SK-N-SH treated with all-trans-retinoic acid at 6 μM for 48 hours (cell line): ENCODE measurements at regions not wholly inside any gene's neighbourhood (a gene's known extent, or its start where the extent isn't known, plus 50 kb on each side); places are given as distances from the start of the nearest gene placed in this dataset.

ENCODE experiments used
- ATAC-seq: fragments of 200-7000 bp; cut with Tn5 transposase; 3 replicates; pipeline ENCODE4 v1.9.1; 2020; ENCODE audit warnings: mild to moderate bottlenecking, moderate library complexity
- ARNTL ChIP-seq: fragments of 450-650 bp; formaldehyde crosslinking; IDR thresholded peaks from 2 replicates; pipeline ENCODE4 v1.5.0; 2020; ENCODE audit warnings: low read depth, mild to moderate bottlenecking, moderate library complexity, borderline replicate concordance
- BACH2 ChIP-seq: fragments of 250-450 bp; sonication (Bioruptor Pico); IDR thresholded peaks from 2 replicates; pipeline ENCODE4 v1.9.0; 2021; ENCODE audit warnings: mild to moderate bottlenecking, borderline replicate concordance
- CREB5 ChIP-seq: fragments of 250-450 bp; sonication (Bioruptor Pico); IDR thresholded peaks from 2 replicates; pipeline ENCODE4 v1.5.1; 2020; ENCODE audit warnings: low read depth, mild to moderate bottlenecking, moderate library complexity
- CSDC2 ChIP-seq: fragments of 250-450 bp; sonication (Bioruptor Pico); IDR thresholded peaks from 2 replicates; pipeline ENCODE4 v1.5.0; 2020; ENCODE audit warnings: mild to moderate bottlenecking, moderate library complexity
- ESRRG ChIP-seq: fragments of 250-450 bp; sonication (Bioruptor Pico); IDR thresholded peaks from 2 replicates; pipeline ENCODE4 v1.6.1; 2021; ENCODE audit warnings: mild to moderate bottlenecking
- GLIS3 ChIP-seq: fragments of 250-450 bp; sonication (Bioruptor Pico); IDR thresholded peaks from 2 replicates; pipeline ENCODE4 v1.5.0; 2020; ENCODE audit warnings: mild to moderate bottlenecking, moderate library complexity
- ISL1 ChIP-seq: fragments of 250-450 bp; sonication (Bioruptor Pico); IDR thresholded peaks from 2 replicates; pipeline ENCODE4 v2.1.2; 2022; ENCODE audit warnings: mild to moderate bottlenecking, moderate library complexity
- OSR1 ChIP-seq: fragments of 250-450 bp; sonication (Bioruptor Pico); IDR thresholded peaks from 2 replicates; pipeline ENCODE4 v1.8.0; 2022; ENCODE audit warnings: moderate library complexity, mild to moderate bottlenecking, inconsistent platforms
- POU6F1 ChIP-seq: fragments of 250-450 bp; sonication (Bioruptor Pico); IDR thresholded peaks from 2 replicates; pipeline ENCODE4 v1.8.0; 2021; ENCODE audit warnings: low read depth, mild to moderate bottlenecking, moderate library complexity, borderline replicate concordance
- PPARA ChIP-seq: fragments of 250-450 bp; sonication (Bioruptor Pico); IDR thresholded peaks from 2 replicates; pipeline ENCODE4 v1.5.0; 2020; ENCODE audit warnings: mild to moderate bottlenecking, borderline replicate concordance
- RARB ChIP-seq: fragments of 250-450 bp; sonication (Bioruptor Pico); IDR thresholded peaks from 2 replicates; pipeline ENCODE4 v1.8.0; 2021; ENCODE audit warnings: mild to moderate bottlenecking, moderate library complexity
- SNAI2 ChIP-seq: fragments of 250-450 bp; sonication (Bioruptor Pico); IDR thresholded peaks from 2 replicates; pipeline ENCODE4 v1.5.0; 2020; ENCODE audit warnings: mild to moderate bottlenecking, moderate library complexity
- TOX ChIP-seq: fragments of 250-450 bp; sonication (Bioruptor Pico); IDR thresholded peaks from 2 replicates; pipeline ENCODE4 v1.8.0; 2021; ENCODE audit warnings: mild to moderate bottlenecking, moderate library complexity, borderline replicate concordance
- TSHZ2 ChIP-seq: fragments of 250-450 bp; sonication (Bioruptor Pico); IDR thresholded peaks from 2 replicates; pipeline ENCODE4 v1.5.0; 2020; ENCODE audit warnings: mild to moderate bottlenecking, moderate library complexity
- ZC3H10 ChIP-seq: fragments of 250-450 bp; sonication (Bioruptor Pico); IDR thresholded peaks from 2 replicates; pipeline ENCODE4 v1.5.1; 2021; ENCODE audit warnings: mild to moderate bottlenecking, moderate library complexity
- ZFP30 ChIP-seq: fragments of 450-650 bp; formaldehyde crosslinking; IDR thresholded peaks from 2 replicates; pipeline ENCODE4 v1.5.0; 2022; ENCODE audit warnings: mild to moderate bottlenecking, moderate library complexity
- ZNF565 ChIP-seq: fragments of 450-650 bp; formaldehyde crosslinking; conservative IDR thresholded peaks from 2 replicates; pipeline ENCODE4 v1.5.0; 2020; ENCODE audit warnings: low read depth, mild to moderate bottlenecking, moderate library complexity
- ZNF70 ChIP-seq: fragments of 450-650 bp; formaldehyde crosslinking; IDR thresholded peaks from 2 replicates; pipeline ENCODE4 v1.5.0; 2020; ENCODE audit warnings: mild to moderate bottlenecking, moderate library complexity
- ZNF8 ChIP-seq: fragments of 450-650 bp; formaldehyde crosslinking; IDR thresholded peaks from 2 replicates; pipeline ENCODE4 v1.5.0; 2020; ENCODE audit warnings: mild to moderate bottlenecking, moderate library complexity
- TF ChIP-seq, protein P1 (sequence below): fragments of 250-450 bp; sonication (Bioruptor Pico); IDR thresholded peaks from 2 replicates; pipeline ENCODE4 v1.5.1; 2021; ENCODE audit warnings: mild to moderate bottlenecking, moderate library complexity
- TF ChIP-seq, protein P2 (sequence below): fragments of 250-450 bp; sonication (Bioruptor Pico); IDR thresholded peaks from 2 replicates; pipeline ENCODE4 v1.8.0; 2020; ENCODE audit warnings: mild to moderate bottlenecking, moderate library complexity, borderline replicate concordance

- TF ChIP-seq, protein P1, sequence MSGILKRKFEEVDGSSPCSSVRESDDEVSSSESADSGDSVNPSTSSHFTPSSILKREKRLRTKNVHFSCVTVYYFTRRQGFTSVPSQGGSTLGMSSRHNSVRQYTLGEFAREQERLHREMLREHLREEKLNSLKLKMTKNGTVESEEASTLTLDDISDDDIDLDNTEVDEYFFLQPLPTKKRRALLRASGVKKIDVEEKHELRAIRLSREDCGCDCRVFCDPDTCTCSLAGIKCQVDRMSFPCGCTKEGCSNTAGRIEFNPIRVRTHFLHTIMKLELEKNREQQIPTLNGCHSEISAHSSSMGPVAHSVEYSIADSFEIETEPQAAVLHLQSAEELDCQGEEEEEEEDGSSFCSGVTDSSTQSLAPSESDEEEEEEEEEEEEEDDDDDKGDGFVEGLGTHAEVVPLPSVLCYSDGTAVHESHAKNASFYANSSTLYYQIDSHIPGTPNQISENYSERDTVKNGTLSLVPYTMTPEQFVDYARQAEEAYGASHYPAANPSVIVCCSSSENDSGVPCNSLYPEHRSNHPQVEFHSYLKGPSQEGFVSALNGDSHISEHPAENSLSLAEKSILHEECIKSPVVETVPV (CRISPR knock-in tag) = no peak
- TF ChIP-seq CSDC2 (CRISPR knock-in tag) (no peak), ESRRG (CRISPR knock-in tag) (no peak), TSHZ2 (CRISPR knock-in tag) (no peak)
Measured at GRCh38 chr5:88118179-88118578, 150.5 kb downstream of the TMEM161B start (continued).

GRCh38 chr5:88117546-88117945 is 151.1 kb downstream of the TMEM161B start:
- ATAC-seq = no peak
- no peak for TF ChIP-seq ZNF70 (CRISPR knock-in tag)
- TF ChIP-seq ZC3H10 = no peak
- TF ChIP-seq ZNF565 (CRISPR knock-in tag) = no peak
- TF ChIP-seq RARB (CRISPR knock-in tag) = no peak
- TF ChIP-seq, all 23 proteins: peak for 0

DNA sequence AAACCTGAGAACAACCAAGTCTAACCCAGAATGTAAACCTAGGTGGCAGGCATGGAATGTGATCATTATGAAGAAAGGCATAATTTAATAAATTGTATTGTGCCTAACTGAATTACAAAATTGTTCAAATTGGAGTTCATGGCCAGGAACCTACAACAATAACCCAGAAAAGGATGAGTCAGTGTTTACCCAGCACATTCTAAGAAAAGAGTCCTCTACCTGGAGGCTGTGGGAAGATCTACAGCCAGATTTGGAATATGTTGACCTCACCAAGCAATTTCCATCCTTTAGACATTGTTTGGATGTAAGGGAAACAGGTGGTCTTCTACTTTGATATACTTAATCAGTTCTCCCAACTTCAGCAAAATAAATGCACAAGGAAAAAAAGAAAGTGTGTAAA is 152.2 kb downstream of the TMEM161B start:
- TF ChIP-seq SNAI2 (CRISPR knock-in tag) = no peak
- no peak for TF ChIP-seq TOX (CRISPR knock-in tag)
- TF ChIP-seq POU6F1 (CRISPR knock-in tag) = no peak
- TF ChIP-seq PPARA (CRISPR knock-in tag) = no peak
- TF ChIP-seq ZC3H10 = no peak
- TF ChIP-seq, protein P1 (CRISPR knock-in tag) = no peak
- no peak for TF ChIP-seq ZNF70 (CRISPR knock-in tag)
- no peak for TF ChIP-seq ARNTL (CRISPR knock-in tag)
- no peak for TF ChIP-seq BACH2 (CRISPR knock-in tag)
- TF ChIP-seq ISL1 (CRISPR knock-in tag) = no peak
- TF ChIP-seq CSDC2 (CRISPR knock-in tag) = no peak
- no peak for TF ChIP-seq CREB5
- no peak for TF ChIP-seq ESRRG (CRISPR knock-in tag)
- TF ChIP-seq GLIS3 (CRISPR knock-in tag) = no peak
- TF ChIP-seq, protein P2, sequence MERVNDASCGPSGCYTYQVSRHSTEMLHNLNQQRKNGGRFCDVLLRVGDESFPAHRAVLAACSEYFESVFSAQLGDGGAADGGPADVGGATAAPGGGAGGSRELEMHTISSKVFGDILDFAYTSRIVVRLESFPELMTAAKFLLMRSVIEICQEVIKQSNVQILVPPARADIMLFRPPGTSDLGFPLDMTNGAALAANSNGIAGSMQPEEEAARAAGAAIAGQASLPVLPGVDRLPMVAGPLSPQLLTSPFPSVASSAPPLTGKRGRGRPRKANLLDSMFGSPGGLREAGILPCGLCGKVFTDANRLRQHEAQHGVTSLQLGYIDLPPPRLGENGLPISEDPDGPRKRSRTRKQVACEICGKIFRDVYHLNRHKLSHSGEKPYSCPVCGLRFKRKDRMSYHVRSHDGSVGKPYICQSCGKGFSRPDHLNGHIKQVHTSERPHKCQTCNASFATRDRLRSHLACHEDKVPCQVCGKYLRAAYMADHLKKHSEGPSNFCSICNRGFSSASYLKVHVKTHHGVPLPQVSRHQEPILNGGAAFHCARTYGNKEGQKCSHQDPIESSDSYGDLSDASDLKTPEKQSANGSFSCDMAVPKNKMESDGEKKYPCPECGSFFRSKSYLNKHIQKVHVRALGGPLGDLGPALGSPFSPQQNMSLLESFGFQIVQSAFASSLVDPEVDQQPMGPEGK (CRISPR knock-in tag) = no peak
- TF ChIP-seq ZNF8 (CRISPR knock-in tag) = no peak
- no peak for TF ChIP-seq OSR1 (CRISPR knock-in tag)
- TF ChIP-seq TSHZ2 (CRISPR knock-in tag) = no peak
- no peak for TF ChIP-seq ZFP30 (CRISPR knock-in tag)
- no peak for ATAC-seq
